ENCODE measurements at regions not wholly inside any gene's neighbourhood (a gene's known extent, or its start where the extent isn't known, plus 50 kb on each side); places are given as distances from the start of the nearest gene placed in this dataset.

DNA sequence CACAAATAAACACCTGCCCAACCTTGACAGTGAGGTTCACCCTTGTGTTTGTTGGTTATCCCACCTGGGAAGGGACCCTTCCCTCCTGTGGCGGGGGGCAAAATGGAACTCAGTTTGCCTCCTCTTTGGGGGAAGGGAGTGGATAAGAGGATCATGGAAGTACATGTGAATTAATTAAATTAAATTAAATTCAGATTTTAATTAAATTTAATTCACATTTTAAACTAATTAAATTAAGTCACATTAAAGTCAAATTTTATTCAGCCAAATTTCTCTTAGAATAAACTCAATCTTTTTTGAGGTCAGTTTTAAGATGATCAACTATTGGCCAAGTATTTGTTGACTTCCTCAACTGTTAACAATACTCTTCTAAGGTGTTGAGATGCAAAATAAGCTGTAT, 252.4 kb upstream of the AJAP1 start:
- Histone ChIP-seq H3K79me2 (ENCODE audit: insufficient read depth, low read length) (no peaks in the 10 kb centered on the region), H3K36me3 (ENCODE audit: insufficient read depth, low read length) (no peaks in the 10 kb centered on the region), H2AFZ (ENCODE audit: low read depth, low read length) (no peak overlapping the region), H3K4me1 (ENCODE audit: insufficient read depth, low read length) (no peaks in the 10 kb centered on the region), H3K9ac (ENCODE audit: low read length) (no peak overlapping the region), H4K20me1 (ENCODE audit: insufficient read depth, low read length) (no peaks in the 10 kb centered on the region), H3K4me2 (ENCODE audit: low read length) (no peak overlapping the region), H3K27ac (ENCODE audit: low read depth, low read length) (no peak overlapping the region), H3K4me3 (ENCODE audit: insufficient read depth, low read depth, low read length) (no peak overlapping the region), H3K27me3 (ENCODE audit: insufficient read depth, low read length) (no peaks in the 10 kb centered on the region), H3K9me3 (ENCODE audit: insufficient read depth, low read depth, low read length) (no peaks in the 10 kb centered on the region)
- Mint-ChIP-seq H3K27me3 (ENCODE audit: low read depth, unreplicated experiment) (peaks cover 5% of the 10 kb centered on the region), H3K36me3 (ENCODE audit: low read depth, unreplicated experiment) (no peaks in the 10 kb centered on the region), H3K4me1 (ENCODE audit: low read depth, unreplicated experiment) (peaks cover 4% of the 10 kb centered on the region), H3K27ac (ENCODE audit: unreplicated experiment) (no peak overlapping the region), H3K4me3 (ENCODE audit: unreplicated experiment) (no peak overlapping the region), H3K9me3 (ENCODE audit: unreplicated experiment) (peaks cover 8% of the 10 kb centered on the region)
- no peak for DNase-seq (ENCODE audit: low read depth)
- no peak for TF ChIP-seq EZH2 (IDR thresholded peaks at IDR 0.05; ENCODE audit: insufficient read depth, low read length)
- no peak for TF ChIP-seq CTCF (IDR thresholded peaks at IDR 0.05; ENCODE audit: insufficient read depth, low read depth, low read length)
- no peak for FAIRE-seq

GRCh38 chr1:4404854-4405590, 249.4 kb upstream of the AJAP1 start:
- no peaks in the 10 kb centered on the region for H3K79me2 ChIP-seq (ENCODE audit: insufficient read depth, low read length)
- no peak overlapping the region for H3K9ac ChIP-seq (ENCODE audit: low read length)
- no peak for TF ChIP-seq CTCF (IDR thresholded peaks at IDR 0.05; ENCODE audit: insufficient read depth, low read depth, low read length)
- TF ChIP-seq EZH2 (IDR thresholded peaks at IDR 0.05; ENCODE audit: insufficient read depth, low read length) = no peak
- H3K9me3 ChIP-seq (ENCODE audit: insufficient read depth, low read depth, low read length) = peaks cover 5% of the 10 kb centered on the region
- no peaks in the 10 kb centered on the region for H4K20me1 ChIP-seq (ENCODE audit: insufficient read depth, low read length)
- no peak overlapping the region for H3K27ac ChIP-seq (ENCODE audit: low read depth, low read length)
- Mint-ChIP-seq H3K4me3 (ENCODE audit: unreplicated experiment) (no peak overlapping the region), H3K27me3 (ENCODE audit: low read depth, unreplicated experiment) (peaks cover 7% of the 10 kb centered on the region), H3K36me3 (ENCODE audit: low read depth, unreplicated experiment) (no peaks in the 10 kb centered on the region), H3K4me1 (ENCODE audit: low read depth, unreplicated experiment) (no peaks in the 10 kb centered on the region), H3K9me3 (ENCODE audit: unreplicated experiment) (peaks cover 4% of the 10 kb centered on the region), H3K27ac (ENCODE audit: unreplicated experiment) (no peak overlapping the region)
- no peak overlapping the region for H2AFZ ChIP-seq (ENCODE audit: low read depth, low read length)
- no peak overlapping the region for H3K4me2 ChIP-seq (ENCODE audit: low read length)
- H3K4me3 ChIP-seq (ENCODE audit: insufficient read depth, low read depth, low read length) = no peak overlapping the region
- no peaks in the 10 kb centered on the region for H3K4me1 ChIP-seq (ENCODE audit: insufficient read depth, low read length)
- no peak for FAIRE-seq
- no peak for DNase-seq (ENCODE audit: low read depth)
- no peaks in the 10 kb centered on the region for H3K27me3 ChIP-seq (ENCODE audit: insufficient read depth, low read length)
- no peaks in the 10 kb centered on the region for H3K36me3 ChIP-seq (ENCODE audit: insufficient read depth, low read length)

GRCh38 chr1:4407851-4408250, 246.6 kb upstream of the AJAP1 start:
- no peak for TF ChIP-seq EZH2 (IDR thresholded peaks at IDR 0.05; ENCODE audit: insufficient read depth, low read length)
- TF ChIP-seq CTCF (IDR thresholded peaks at IDR 0.05; ENCODE audit: insufficient read depth, low read depth, low read length) = no peak
- Mint-ChIP-seq H3K36me3 (ENCODE audit: low read depth, unreplicated experiment) (no peaks in the 10 kb centered on the region), H3K4me1 (ENCODE audit: low read depth, unreplicated experiment) (no peaks in the 10 kb centered on the region), H3K4me3 (ENCODE audit: unreplicated experiment) (no peak overlapping the region), H3K9me3 (ENCODE audit: unreplicated experiment) (peaks cover 1% of the 10 kb centered on the region), H3K27me3 (ENCODE audit: low read depth, unreplicated experiment) (peaks cover 7% of the 10 kb centered on the region), H3K27ac (ENCODE audit: unreplicated experiment) (no peak overlapping the region)
- FAIRE-seq (no peak), DNase-seq (ENCODE audit: low read depth) (no peak)
- no peaks in the 10 kb centered on the region for H4K20me1 ChIP-seq (ENCODE audit: insufficient read depth, low read length)
- no peak overlapping the region for H3K4me2 ChIP-seq (ENCODE audit: low read length)
- peaks cover 5% of the 10 kb centered on the region for H3K9me3 ChIP-seq (ENCODE audit: insufficient read depth, low read depth, low read length)
- no peaks in the 10 kb centered on the region for H3K79me2 ChIP-seq (ENCODE audit: insufficient read depth, low read length)
- H3K4me1 ChIP-seq (ENCODE audit: insufficient read depth, low read length) = no peaks in the 10 kb centered on the region
- H3K27ac ChIP-seq (ENCODE audit: low read depth, low read length) = no peak overlapping the region
- H3K9ac ChIP-seq (ENCODE audit: low read length) = no peak overlapping the region
- H3K36me3 ChIP-seq (ENCODE audit: insufficient read depth, low read length) = no peaks in the 10 kb centered on the region
- H2AFZ ChIP-seq (ENCODE audit: low read depth, low read length) = no peak overlapping the region
- no peaks in the 10 kb centered on the region for H3K27me3 ChIP-seq (ENCODE audit: insufficient read depth, low read length)
- H3K4me3 ChIP-seq (ENCODE audit: insufficient read depth, low read depth, low read length) = no peak overlapping the region
